DND-41 (cell line): ENCODE measurements at regions not wholly inside any gene's neighbourhood (a gene's known extent, or its start where the extent isn't known, plus 50 kb on each side); places are given as distances from the start of the nearest gene placed in this dataset.

Experiments used
- CTCF ChIP-seq: IDR thresholded peaks from 2 replicates; pipeline ENCODE4 v1.5.1; 2012; ENCODE audit warnings: borderline replicate concordance, low read length, moderate library complexity, mild to moderate bottlenecking; ENCODE audit not compliant: poor library complexity, severe bottlenecking; ENCODE audit errors: extremely low read depth
- EZH2 ChIP-seq: IDR thresholded peaks from 3 replicates; pipeline ENCODE4 v1.6.1; 2012; ENCODE audit warnings: borderline replicate concordance, low read depth, mild to moderate bottlenecking, moderate library complexity, low read length, inconsistent platforms; ENCODE audit not compliant: severe bottlenecking

- TF ChIP-seq CTCF = no peak
- no peak for TF ChIP-seq EZH2
Measured at GRCh38 chr1:232163533-232163932, 466.4 kb downstream of the SIPA1L2 start.
